ENCODE measurements at regions not wholly inside any gene's neighbourhood (a gene's known extent, or its start where the extent isn't known, plus 50 kb on each side); places are given as distances from the start of the nearest gene placed in this dataset.

DNA sequence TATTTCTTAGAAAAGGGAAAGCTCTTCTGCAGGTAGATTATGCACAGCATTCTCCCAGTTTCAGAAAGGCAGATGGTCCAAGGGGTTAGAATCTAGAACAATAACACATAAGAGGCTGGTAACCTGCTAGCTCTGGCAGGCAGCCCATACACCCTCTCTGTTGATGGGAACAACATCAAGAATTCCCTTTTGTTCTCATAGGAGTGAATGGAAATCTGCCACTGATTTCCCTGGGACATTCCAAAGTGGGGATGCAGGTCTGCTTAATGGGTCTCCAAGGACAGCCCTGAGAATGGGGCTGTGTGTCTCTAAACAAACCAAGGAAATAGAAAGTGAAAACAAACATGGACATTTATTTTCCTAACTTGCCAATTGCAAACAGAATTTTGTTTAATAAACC, 456.8 kb downstream of the EBF1 start:
- Histone ChIP-seq H3K9me3 (replicated peaks in 1 of 2; ENCODE audit: control insufficient read depth in 1 of 2, insufficient read depth in 1 of 2, low read length in 2 of 2) (no peaks in the 10 kb centered on the region), H3K4me1 (ENCODE audit: control insufficient read depth in 1 of 2, insufficient read depth in 2 of 2, low read length in 2 of 2) (no peaks in the 10 kb centered on the region), H3K4me3 (replicated peaks in 1 of 3; ENCODE audit: low read depth in 2 of 3, low read length in 3 of 3) (no peak overlapping the region), H3K27ac (ENCODE audit: low read depth in 1 of 2, low read length in 2 of 2) (no peak overlapping the region), H3K79me2 (ENCODE audit: insufficient read depth, low read length) (no peaks in the 10 kb centered on the region), H3K9ac (ENCODE audit: insufficient read depth, low read length, poor library complexity, severe bottlenecking) (no peak overlapping the region), H2AFZ (ENCODE audit: insufficient read depth, low read depth, low read length, poor library complexity, severe bottlenecking) (no peak overlapping the region), H3K36me3 (replicated peaks in 1 of 2; ENCODE audit: control insufficient read depth in 1 of 2, insufficient read depth in 2 of 2, low read length in 2 of 2) (no peaks in the 10 kb centered on the region), H3K4me2 (replicated peaks; ENCODE audit: extremely low read depth, low read length, poor library complexity, severe bottlenecking) (no peak overlapping the region), H4K20me1 (ENCODE audit: insufficient read depth, low read length) (no peaks in the 10 kb centered on the region), H3K27me3 (ENCODE audit: control insufficient read depth in 2 of 2, insufficient read depth in 2 of 2, low read length in 2 of 2) (no peaks in the 10 kb centered on the region)
- Mint-ChIP-seq H3K4me3 (no peak overlapping the region), H3K27ac (no peak overlapping the region), H3K4me1 (no peaks in the 10 kb centered on the region), H3K9me3 (peaks cover 0 to 3% (median 0%) of the 10 kb centered on the region in 7 donors), H3K36me3 (no peaks in the 10 kb centered on the region), H3K27me3 (ENCODE audit: low read depth in 3 of 3) (peaks cover 0 to 7% (median 1%) of the 10 kb centered on the region in 3 donors)
- no peak for TF ChIP-seq CTCF (IDR thresholded peaks at IDR 0.05)
- DNase-seq, result no peak
- intact Hi-C loops (cut with micrococcal nuclease), result no loop called here

DNA sequence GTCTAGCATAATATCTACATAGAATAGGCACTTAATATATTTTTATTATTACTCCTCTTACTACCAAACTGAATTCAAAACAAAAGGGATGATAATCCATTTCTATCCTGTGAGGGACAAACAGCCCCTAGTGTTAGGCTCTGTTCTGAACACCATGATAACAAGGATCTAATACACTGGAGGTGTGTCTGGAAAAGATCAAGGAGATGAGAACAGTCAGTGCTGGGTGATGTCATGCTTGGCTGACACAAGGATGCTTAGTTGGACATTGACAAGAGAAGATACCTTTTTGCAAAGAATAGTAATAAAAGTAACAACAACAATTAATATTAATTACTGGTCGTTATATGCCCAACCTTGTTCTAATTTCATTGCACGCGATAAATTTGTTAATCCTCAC, 458.7 kb downstream of the EBF1 start:
- intact Hi-C loops (cut with micrococcal nuclease), result no loop called here
- H3K9me3 Mint-ChIP-seq, result peaks cover 0 to 3% (median 0%) of the 10 kb centered on the region in 7 donors

More for the DNA sequence above, 458.7 kb downstream of the EBF1 start:
- WGBS (ENCODE audit: insufficient coverage), result no CpG with 5 or more reads among the region's 3 CpGs
- Mint-ChIP-seq H3K36me3 (no peaks in the 10 kb centered on the region), H3K27ac (no peak overlapping the region), H3K4me3 (no peak overlapping the region), H3K4me1 (no peaks in the 10 kb centered on the region), H3K27me3 (ENCODE audit: low read depth in 3 of 3) (peaks cover 0 to 6% (median 1%) of the 10 kb centered on the region in 3 donors)
- no peaks in the 10 kb centered on the region for H3K79me2 ChIP-seq (ENCODE audit: insufficient read depth, low read length)
- no peaks in the 10 kb centered on the region for H3K36me3 ChIP-seq (replicated peaks in 1 of 2; ENCODE audit: control insufficient read depth in 1 of 2, insufficient read depth in 2 of 2, low read length in 2 of 2)
- no peak for DNase-seq
- no peaks in the 10 kb centered on the region for H3K9me3 ChIP-seq (replicated peaks in 1 of 2; ENCODE audit: control insufficient read depth in 1 of 2, insufficient read depth in 1 of 2, low read length in 2 of 2)
- H3K4me3 ChIP-seq (replicated peaks in 1 of 3; ENCODE audit: low read depth in 2 of 3, low read length in 3 of 3), result no peak overlapping the region
- no peak overlapping the region for H3K4me2 ChIP-seq (replicated peaks; ENCODE audit: extremely low read depth, low read length, poor library complexity, severe bottlenecking)
- no peaks in the 10 kb centered on the region for H3K4me1 ChIP-seq (ENCODE audit: control insufficient read depth in 1 of 2, insufficient read depth in 2 of 2, low read length in 2 of 2)
- H3K27me3 ChIP-seq (ENCODE audit: control insufficient read depth in 2 of 2, insufficient read depth in 2 of 2, low read length in 2 of 2), result no peaks in the 10 kb centered on the region
- no peaks in the 10 kb centered on the region for H4K20me1 ChIP-seq (ENCODE audit: insufficient read depth, low read length)
- no peak overlapping the region for H3K27ac ChIP-seq (ENCODE audit: low read depth in 1 of 2, low read length in 2 of 2)
- H3K9ac ChIP-seq (ENCODE audit: insufficient read depth, low read length, poor library complexity, severe bottlenecking), result no peak overlapping the region
- TF ChIP-seq CTCF (IDR thresholded peaks at IDR 0.05), result no peak
- no peak overlapping the region for H2AFZ ChIP-seq (ENCODE audit: insufficient read depth, low read depth, low read length, poor library complexity, severe bottlenecking)
